ENCODE measurements at regions not wholly inside any gene's neighbourhood (a gene's known extent, or its start where the extent isn't known, plus 50 kb on each side); places are given as distances from the start of the nearest gene placed in this dataset.

DNA sequence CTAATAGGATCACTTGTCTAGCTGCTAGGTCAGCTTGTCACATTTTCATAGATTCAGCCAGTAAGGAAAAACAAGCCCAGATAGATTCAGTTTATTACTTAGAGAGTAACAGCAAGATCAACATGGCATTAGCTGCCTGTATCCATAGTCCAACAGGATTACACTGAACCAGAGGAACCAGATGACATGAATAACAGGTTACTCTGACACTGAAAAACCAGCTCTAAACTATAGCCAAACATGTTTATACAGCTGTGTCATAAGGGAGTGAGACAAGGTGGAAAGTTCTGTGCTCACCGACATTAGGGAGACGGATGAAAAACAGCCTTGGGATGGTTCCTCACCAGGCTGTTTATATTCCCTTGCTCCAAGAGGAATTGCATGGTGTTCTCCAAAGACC, 102.9 kb upstream of the EOLA2 start:
- no peak overlapping the region for H3K27ac ChIP-seq (ENCODE audit: low read depth in 1 of 2, low read length in 2 of 2)
- no peaks in the 10 kb centered on the region for H3K9me3 ChIP-seq (ENCODE audit: control insufficient read depth in 4 of 4, low read length in 3 of 4)
- H3K9ac ChIP-seq (ENCODE audit: low read depth in 1 of 2, low read length in 2 of 2): no peak overlapping the region
- no peak overlapping the region for H3K4me3 ChIP-seq (ENCODE audit: low read depth in 1 of 3, low read length in 3 of 3)
- no peaks in the 10 kb centered on the region for H3K27me3 ChIP-seq (ENCODE audit: control insufficient read depth in 4 of 4, insufficient read depth in 4 of 4, low read length in 3 of 4)
- TF ChIP-seq HNF4A (conservative IDR thresholded peaks at IDR 0.05) (no peak), RAD21 (IDR thresholded peaks at IDR 0.05) (no peak), EGR1 (IDR thresholded peaks at IDR 0.05; ENCODE audit: low read depth in 2 of 2) (no peak)
- TF ChIP-seq, protein P1, sequence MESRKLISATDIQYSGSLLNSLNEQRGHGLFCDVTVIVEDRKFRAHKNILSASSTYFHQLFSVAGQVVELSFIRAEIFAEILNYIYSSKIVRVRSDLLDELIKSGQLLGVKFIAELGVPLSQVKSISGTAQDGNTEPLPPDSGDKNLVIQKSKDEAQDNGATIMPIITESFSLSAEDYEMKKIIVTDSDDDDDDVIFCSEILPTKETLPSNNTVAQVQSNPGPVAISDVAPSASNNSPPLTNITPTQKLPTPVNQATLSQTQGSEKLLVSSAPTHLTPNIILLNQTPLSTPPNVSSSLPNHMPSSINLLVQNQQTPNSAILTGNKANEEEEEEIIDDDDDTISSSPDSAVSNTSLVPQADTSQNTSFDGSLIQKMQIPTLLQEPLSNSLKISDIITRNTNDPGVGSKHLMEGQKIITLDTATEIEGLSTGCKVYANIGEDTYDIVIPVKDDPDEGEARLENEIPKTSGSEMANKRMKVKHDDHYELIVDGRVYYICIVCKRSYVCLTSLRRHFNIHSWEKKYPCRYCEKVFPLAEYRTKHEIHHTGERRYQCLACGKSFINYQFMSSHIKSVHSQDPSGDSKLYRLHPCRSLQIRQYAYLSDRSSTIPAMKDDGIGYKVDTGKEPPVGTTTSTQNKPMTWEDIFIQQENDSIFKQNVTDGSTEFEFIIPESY (IDR thresholded peaks at IDR 0.05): no peak
- TF ChIP-seq, protein P2, sequence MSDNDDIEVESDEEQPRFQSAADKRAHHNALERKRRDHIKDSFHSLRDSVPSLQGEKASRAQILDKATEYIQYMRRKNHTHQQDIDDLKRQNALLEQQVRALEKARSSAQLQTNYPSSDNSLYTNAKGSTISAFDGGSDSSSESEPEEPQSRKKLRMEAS (IDR thresholded peaks at IDR 0.05): no peak
- TF ChIP-seq, protein P3, sequence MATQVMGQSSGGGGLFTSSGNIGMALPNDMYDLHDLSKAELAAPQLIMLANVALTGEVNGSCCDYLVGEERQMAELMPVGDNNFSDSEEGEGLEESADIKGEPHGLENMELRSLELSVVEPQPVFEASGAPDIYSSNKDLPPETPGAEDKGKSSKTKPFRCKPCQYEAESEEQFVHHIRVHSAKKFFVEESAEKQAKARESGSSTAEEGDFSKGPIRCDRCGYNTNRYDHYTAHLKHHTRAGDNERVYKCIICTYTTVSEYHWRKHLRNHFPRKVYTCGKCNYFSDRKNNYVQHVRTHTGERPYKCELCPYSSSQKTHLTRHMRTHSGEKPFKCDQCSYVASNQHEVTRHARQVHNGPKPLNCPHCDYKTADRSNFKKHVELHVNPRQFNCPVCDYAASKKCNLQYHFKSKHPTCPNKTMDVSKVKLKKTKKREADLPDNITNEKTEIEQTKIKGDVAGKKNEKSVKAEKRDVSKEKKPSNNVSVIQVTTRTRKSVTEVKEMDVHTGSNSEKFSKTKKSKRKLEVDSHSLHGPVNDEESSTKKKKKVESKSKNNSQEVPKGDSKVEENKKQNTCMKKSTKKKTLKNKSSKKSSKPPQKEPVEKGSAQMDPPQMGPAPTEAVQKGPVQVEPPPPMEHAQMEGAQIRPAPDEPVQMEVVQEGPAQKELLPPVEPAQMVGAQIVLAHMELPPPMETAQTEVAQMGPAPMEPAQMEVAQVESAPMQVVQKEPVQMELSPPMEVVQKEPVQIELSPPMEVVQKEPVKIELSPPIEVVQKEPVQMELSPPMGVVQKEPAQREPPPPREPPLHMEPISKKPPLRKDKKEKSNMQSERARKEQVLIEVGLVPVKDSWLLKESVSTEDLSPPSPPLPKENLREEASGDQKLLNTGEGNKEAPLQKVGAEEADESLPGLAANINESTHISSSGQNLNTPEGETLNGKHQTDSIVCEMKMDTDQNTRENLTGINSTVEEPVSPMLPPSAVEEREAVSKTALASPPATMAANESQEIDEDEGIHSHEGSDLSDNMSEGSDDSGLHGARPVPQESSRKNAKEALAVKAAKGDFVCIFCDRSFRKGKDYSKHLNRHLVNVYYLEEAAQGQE (IDR thresholded peaks at IDR 0.05): no peak
- H3K4me1 ChIP-seq (ENCODE audit: control insufficient read depth in 4 of 4, insufficient read depth in 4 of 4, low read length in 3 of 4): peaks cover 4 to 9% (median 7%) of the 10 kb centered on the region in 4 donors
- WGBS: 94% methylated on average over 2 of the region's 2 CpGs
- H3K36me3 ChIP-seq (ENCODE audit: control insufficient read depth in 4 of 4, insufficient read depth in 3 of 4, low read depth in 1 of 4, low read length in 3 of 4): no peaks in the 10 kb centered on the region
- no peak for DNase-seq (ENCODE audit: low spot score)

GRCh38 chrX:150044556-150044955, 106.3 kb upstream of the EOLA2 start:
- no peak overlapping the region for H3K4me3 ChIP-seq (ENCODE audit: low read depth in 1 of 3, low read length in 3 of 3)
- H3K27me3 ChIP-seq (ENCODE audit: control insufficient read depth in 4 of 4, insufficient read depth in 4 of 4, low read length in 3 of 4): no peaks in the 10 kb centered on the region
- H3K36me3 ChIP-seq (ENCODE audit: control insufficient read depth in 4 of 4, insufficient read depth in 3 of 4, low read depth in 1 of 4, low read length in 3 of 4): no peaks in the 10 kb centered on the region
- no peak for DNase-seq (ENCODE audit: low spot score)
- 45% methylated on average over 2 of the region's 2 CpGs for WGBS
- no peak overlapping the region for H3K9ac ChIP-seq (ENCODE audit: low read depth in 1 of 2, low read length in 2 of 2)
- H3K4me1 ChIP-seq (ENCODE audit: control insufficient read depth in 4 of 4, insufficient read depth in 4 of 4, low read length in 3 of 4): no peaks in the 10 kb centered on the region
- no peak overlapping the region for H3K27ac ChIP-seq (ENCODE audit: low read depth in 1 of 2, low read length in 2 of 2)
- H3K9me3 ChIP-seq (ENCODE audit: control insufficient read depth in 4 of 4, low read length in 3 of 4): no peaks in the 10 kb centered on the region
- no peak for TF ChIP-seq TAF1 (conservative IDR thresholded peaks at IDR 0.05)
- TF ChIP-seq, protein P4, sequence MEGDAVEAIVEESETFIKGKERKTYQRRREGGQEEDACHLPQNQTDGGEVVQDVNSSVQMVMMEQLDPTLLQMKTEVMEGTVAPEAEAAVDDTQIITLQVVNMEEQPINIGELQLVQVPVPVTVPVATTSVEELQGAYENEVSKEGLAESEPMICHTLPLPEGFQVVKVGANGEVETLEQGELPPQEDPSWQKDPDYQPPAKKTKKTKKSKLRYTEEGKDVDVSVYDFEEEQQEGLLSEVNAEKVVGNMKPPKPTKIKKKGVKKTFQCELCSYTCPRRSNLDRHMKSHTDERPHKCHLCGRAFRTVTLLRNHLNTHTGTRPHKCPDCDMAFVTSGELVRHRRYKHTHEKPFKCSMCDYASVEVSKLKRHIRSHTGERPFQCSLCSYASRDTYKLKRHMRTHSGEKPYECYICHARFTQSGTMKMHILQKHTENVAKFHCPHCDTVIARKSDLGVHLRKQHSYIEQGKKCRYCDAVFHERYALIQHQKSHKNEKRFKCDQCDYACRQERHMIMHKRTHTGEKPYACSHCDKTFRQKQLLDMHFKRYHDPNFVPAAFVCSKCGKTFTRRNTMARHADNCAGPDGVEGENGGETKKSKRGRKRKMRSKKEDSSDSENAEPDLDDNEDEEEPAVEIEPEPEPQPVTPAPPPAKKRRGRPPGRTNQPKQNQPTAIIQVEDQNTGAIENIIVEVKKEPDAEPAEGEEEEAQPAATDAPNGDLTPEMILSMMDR (IDR thresholded peaks at IDR 0.05; ENCODE audit: low read depth, low read length, missing input control): no peak
- no peak for TF ChIP-seq FOXA1 (IDR thresholded peaks at IDR 0.05)
- TF ChIP-seq GABPA (IDR thresholded peaks at IDR 0.05 in 1 of 2, conservative IDR thresholded peaks at IDR 0.05 in 1 of 2): no peak
- no peak for TF ChIP-seq HNF4G (IDR thresholded peaks at IDR 0.05)
- TF ChIP-seq, protein P5, sequence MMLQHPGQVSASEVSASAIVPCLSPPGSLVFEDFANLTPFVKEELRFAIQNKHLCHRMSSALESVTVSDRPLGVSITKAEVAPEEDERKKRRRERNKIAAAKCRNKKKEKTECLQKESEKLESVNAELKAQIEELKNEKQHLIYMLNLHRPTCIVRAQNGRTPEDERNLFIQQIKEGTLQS (IDR thresholded peaks at IDR 0.05): no peak
- no peak for TF ChIP-seq RAD21 (IDR thresholded peaks at IDR 0.05)
- no peak for TF ChIP-seq NR2F2 (IDR thresholded peaks at IDR 0.05)
- TF ChIP-seq, protein P2 (IDR thresholded peaks at IDR 0.05): no peak
- TF ChIP-seq YY1 (IDR thresholded peaks at IDR 0.05): no peak
- TF ChIP-seq, protein P3 (IDR thresholded peaks at IDR 0.05): no peak
- TF ChIP-seq SP1 (IDR thresholded peaks at IDR 0.05): no peak
- TF ChIP-seq, protein P1 (IDR thresholded peaks at IDR 0.05): no peak
- TF ChIP-seq EGR1 (IDR thresholded peaks at IDR 0.05; ENCODE audit: low read depth in 2 of 2): no peak
- no peak for TF ChIP-seq HNF4A (conservative IDR thresholded peaks at IDR 0.05)
- TF ChIP-seq RXRA (IDR thresholded peaks at IDR 0.05): no peak
- no peak for TF ChIP-seq JUND (IDR thresholded peaks at IDR 0.05)
- TF ChIP-seq FOXA2 (IDR thresholded peaks at IDR 0.05): no peak
